GM23338 (cell line): ENCODE measurements at regions not wholly inside any gene's neighbourhood (a gene's known extent, or its start where the extent isn't known, plus 50 kb on each side); places are given as distances from the start of the nearest gene placed in this dataset.

Experiments
- EZH2 ChIP-seq: fragments of 200-600 bp; sonication (generic); IDR thresholded peaks from one replicate; pipeline ENCODE4 v1.8.0; 2017; ENCODE audit warnings: antibody characterized with exemption, mild to moderate bottlenecking, low read depth; ENCODE audit not compliant: unreplicated experiment
- EZH2phosphoT487 ChIP-seq: fragments of 200-600 bp; sonication (generic); IDR thresholded peaks from one replicate; pipeline ENCODE4 v1.8.1; 2018; ENCODE audit warnings: antibody characterized with exemption; ENCODE audit not compliant: unreplicated experiment
- JUNB ChIP-seq: IDR thresholded peaks from one replicate; pipeline ENCODE4 v1.6.1; 2016; ENCODE audit warnings: antibody characterized with exemption; ENCODE audit not compliant: unreplicated experiment
- NANOG ChIP-seq: IDR thresholded peaks from 2 replicates; pipeline ENCODE4 v1.6.1; 2016; ENCODE audit warnings: antibody characterized with exemption, borderline replicate concordance
- POLR2AphosphoS5 ChIP-seq: IDR thresholded peaks from 2 replicates; pipeline ENCODE4 v1.6.1; 2016; ENCODE audit warnings: antibody characterized with exemption, low read depth
- STAT1 ChIP-seq: IDR thresholded peaks from one replicate; pipeline ENCODE4 v1.6.1; 2016; ENCODE audit warnings: antibody characterized with exemption; ENCODE audit not compliant: unreplicated experiment
- ZNF331 ChIP-seq: fragments of 250-450 bp; sonication (Bioruptor Pico); IDR thresholded peaks from 2 replicates; pipeline ENCODE4 v1.5.0; 2020; ENCODE audit warnings: low read depth, mild to moderate bottlenecking, moderate library complexity
- TF ChIP-seq, protein P1 (sequence below), 2 experiments: fragments of 200-600 bp in 1 of 2; sonication (generic) in 1 of 2; conservative IDR thresholded peaks; 2 replicates each; pipeline versions ENCODE4 v1.5.1 to v1.6.1; 2016 to 2017; ENCODE audit warnings: antibody characterized with exemption in 2 of 2, low read depth in 2 of 2, mild to moderate bottlenecking in 2 of 2, moderate library complexity in 1 of 2
- TF ChIP-seq, protein P2 (sequence below): IDR thresholded peaks from one replicate; pipeline ENCODE4 v1.6.1; 2018; ENCODE audit warnings: antibody characterized with exemption; ENCODE audit not compliant: unreplicated experiment

DNA sequence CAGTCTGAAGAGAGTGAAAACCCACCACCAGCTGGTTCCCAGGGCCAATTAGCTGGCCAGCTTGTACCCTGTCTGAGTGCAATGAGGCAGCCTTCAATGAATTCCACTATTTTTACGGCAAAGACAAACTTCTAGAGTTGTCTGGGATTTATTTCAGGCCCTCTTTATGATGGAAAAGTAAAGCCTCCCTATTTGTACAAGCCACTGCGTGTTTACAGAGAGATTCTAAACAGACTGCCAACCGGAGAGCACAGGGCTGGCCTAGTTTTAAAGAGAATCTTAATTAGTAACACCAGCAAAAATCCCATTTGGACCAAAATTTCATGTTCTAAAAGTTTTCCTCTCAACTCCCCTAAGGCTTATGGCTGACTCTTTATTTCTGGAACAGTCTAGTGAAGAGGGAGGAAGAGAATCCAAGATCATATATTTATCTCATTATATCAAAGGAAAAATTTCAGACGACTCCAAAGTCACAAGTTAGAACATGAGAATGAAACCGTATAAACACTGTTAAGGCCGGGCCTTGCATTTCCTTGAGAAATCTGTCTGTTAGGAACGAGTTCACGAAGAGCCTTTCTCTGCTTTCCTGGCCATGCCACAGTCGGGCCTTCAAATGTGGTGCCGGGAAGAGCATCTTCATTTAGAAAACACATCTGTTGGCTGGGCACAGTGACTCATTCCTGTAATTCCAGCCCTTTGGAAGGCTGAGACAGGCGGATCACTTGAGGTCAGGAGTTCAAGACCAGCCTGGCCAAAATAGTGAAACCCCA, 724.6 kb upstream of the NRP1 start:
- TF ChIP-seq, protein P1, sequence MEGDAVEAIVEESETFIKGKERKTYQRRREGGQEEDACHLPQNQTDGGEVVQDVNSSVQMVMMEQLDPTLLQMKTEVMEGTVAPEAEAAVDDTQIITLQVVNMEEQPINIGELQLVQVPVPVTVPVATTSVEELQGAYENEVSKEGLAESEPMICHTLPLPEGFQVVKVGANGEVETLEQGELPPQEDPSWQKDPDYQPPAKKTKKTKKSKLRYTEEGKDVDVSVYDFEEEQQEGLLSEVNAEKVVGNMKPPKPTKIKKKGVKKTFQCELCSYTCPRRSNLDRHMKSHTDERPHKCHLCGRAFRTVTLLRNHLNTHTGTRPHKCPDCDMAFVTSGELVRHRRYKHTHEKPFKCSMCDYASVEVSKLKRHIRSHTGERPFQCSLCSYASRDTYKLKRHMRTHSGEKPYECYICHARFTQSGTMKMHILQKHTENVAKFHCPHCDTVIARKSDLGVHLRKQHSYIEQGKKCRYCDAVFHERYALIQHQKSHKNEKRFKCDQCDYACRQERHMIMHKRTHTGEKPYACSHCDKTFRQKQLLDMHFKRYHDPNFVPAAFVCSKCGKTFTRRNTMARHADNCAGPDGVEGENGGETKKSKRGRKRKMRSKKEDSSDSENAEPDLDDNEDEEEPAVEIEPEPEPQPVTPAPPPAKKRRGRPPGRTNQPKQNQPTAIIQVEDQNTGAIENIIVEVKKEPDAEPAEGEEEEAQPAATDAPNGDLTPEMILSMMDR (conservative IDR thresholded peaks at IDR 0.05; ENCODE audit: low read depth in 2 of 2): no peak
- TF ChIP-seq EZH2phosphoT487 (no peak), EZH2 (no peak), POLR2AphosphoS5 (no peak), NANOG (no peak), STAT1 (no peak), ZNF331 (CRISPR knock-in tag) (no peak), JUNB (no peak)
- TF ChIP-seq, protein P2, sequence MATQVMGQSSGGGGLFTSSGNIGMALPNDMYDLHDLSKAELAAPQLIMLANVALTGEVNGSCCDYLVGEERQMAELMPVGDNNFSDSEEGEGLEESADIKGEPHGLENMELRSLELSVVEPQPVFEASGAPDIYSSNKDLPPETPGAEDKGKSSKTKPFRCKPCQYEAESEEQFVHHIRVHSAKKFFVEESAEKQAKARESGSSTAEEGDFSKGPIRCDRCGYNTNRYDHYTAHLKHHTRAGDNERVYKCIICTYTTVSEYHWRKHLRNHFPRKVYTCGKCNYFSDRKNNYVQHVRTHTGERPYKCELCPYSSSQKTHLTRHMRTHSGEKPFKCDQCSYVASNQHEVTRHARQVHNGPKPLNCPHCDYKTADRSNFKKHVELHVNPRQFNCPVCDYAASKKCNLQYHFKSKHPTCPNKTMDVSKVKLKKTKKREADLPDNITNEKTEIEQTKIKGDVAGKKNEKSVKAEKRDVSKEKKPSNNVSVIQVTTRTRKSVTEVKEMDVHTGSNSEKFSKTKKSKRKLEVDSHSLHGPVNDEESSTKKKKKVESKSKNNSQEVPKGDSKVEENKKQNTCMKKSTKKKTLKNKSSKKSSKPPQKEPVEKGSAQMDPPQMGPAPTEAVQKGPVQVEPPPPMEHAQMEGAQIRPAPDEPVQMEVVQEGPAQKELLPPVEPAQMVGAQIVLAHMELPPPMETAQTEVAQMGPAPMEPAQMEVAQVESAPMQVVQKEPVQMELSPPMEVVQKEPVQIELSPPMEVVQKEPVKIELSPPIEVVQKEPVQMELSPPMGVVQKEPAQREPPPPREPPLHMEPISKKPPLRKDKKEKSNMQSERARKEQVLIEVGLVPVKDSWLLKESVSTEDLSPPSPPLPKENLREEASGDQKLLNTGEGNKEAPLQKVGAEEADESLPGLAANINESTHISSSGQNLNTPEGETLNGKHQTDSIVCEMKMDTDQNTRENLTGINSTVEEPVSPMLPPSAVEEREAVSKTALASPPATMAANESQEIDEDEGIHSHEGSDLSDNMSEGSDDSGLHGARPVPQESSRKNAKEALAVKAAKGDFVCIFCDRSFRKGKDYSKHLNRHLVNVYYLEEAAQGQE: no peak
